GM18858 (cell line): ENCODE measurements at regions not wholly inside any gene's neighbourhood (a gene's known extent, or its start where the extent isn't known, plus 50 kb on each side); places are given as distances from the start of the nearest gene placed in this dataset.
A peak's percentile ranks its signal among the peaks of the same experiment; 100 is the strongest.
"Not testable (repeated sequence)": the region's sequence is repeated elsewhere in the genome, so short reads cannot be mapped to it uniquely, and the experiment has no call there.

ENCODE experiments used
- ATAC-seq: cut with Tn5 transposase; IDR thresholded peaks from one replicate; pipeline ENCODE4 v1.9.1; 2021; ENCODE audit not compliant: unreplicated experiment

- not testable (repeated sequence) for ATAC-seq
These were observed 59.8 kb upstream of the FAM72C start for GRCh38 chr1:144031550-144031949.

DNA sequence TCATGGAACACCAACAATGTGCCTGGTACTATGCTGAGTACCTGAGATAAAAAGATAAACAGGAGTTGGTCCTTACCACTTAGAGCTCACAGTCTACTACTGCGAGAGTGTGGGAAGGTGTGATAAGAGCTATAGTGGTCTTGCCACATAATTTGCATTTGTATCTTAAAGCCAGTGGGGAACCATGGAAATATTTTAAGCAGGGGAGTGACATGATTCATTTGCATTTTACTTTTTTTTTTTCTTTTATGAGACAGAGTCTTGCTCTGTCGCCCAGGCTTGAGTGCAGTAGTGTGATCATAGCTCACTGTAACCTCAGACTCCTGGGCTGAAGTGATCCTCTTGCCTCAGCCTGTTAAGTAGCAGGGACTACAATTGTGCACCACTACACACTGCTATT is 54.2 kb upstream of the FAM72C start:
- peak; percentile 84 for ATAC-seq

DNA sequence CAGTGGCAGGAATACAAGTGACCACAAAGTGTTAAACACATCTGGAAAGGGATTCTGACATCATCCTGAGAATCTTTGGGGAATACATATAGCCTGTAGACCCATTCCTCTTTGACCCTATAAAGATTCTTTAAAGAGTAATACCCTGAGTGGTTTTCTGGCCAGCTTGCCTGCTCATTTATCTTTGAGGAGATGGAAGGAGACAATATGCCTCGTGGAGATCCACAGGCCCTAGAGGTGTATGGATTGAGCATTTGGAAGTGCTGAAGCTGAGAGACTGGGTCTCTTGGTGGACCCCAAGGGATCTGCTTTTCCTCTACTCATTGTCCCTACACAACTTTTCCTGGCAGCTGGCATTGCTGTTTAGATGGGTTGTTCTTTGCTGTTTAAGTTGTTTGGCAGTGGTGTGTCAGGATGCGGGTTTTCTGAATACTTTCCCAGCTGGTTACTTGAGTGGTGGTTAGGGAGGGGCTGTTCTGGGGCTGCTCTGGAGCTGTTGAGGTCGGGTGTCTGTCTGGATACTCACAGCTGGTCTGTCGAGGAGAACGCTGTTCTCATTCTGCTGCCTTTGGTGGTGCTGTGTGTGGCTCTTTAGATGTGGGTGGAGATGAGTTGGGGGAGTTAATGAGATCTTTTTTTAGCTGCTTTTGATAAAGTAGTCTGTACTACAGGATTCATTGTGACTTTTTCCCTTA is 50.1 kb upstream of the FAM72C start:
- ATAC-seq: not testable (repeated sequence)
